ENCODE measurements at regions not wholly inside any gene's neighbourhood (a gene's known extent, or its start where the extent isn't known, plus 50 kb on each side); places are given as distances from the start of the nearest gene placed in this dataset.

GRCh38 chr4:24745172-24745895 lies 50.0 kb upstream of the SOD3 start:
- TF ChIP-seq CTCF (IDR thresholded peaks at IDR 0.05) (no peak), POLR2A (IDR thresholded peaks at IDR 0.05) (no peak)
- no peak overlapping the region for H3K4me3 ChIP-seq (ENCODE audit: low read depth, poor library complexity, severe bottlenecking)
- DNase-seq (ENCODE audit: low spot score in 2 of 2): no peak
- WGBS, 2 donors: 87 to 89% methylated on average over 5 of the region's 5 CpGs
- intact Hi-C loops (cut with DNase I; ENCODE audit: low total_unique reads): no loop called here
